ENCODE measurements at regions not wholly inside any gene's neighbourhood (a gene's known extent, or its start where the extent isn't known, plus 50 kb on each side); places are given as distances from the start of the nearest gene placed in this dataset.

DNA sequence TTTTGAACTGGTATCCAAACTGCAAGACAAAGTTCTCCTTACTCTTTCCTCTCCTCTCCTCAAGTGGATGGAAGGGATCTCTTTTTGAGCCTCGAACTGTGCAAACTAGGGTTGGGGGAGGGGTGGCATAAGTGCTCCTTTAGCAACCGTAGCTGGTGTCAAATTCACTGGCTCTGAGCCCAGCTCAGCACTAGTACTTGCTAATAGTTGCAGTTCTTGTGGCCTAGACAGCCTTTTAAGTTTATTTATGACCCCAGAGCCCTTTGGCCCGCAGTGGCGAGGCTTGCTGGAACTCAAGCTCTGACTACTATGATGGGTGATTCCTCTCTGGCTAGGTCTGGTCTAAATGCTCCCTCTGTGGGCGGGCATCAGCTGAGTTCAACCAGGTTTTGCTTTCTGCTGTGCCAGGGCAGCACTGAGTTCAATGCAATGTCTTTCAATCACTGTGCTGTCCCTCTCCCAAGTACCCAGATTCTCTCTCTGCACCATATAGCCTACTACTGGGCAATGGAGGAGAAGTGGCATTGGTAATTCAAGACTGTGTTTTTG lies 528.4 kb upstream of the SYT4 start:
- DNase-seq (ENCODE audit: low read depth, low spot score) (no peak), FAIRE-seq (no peak)
- no peaks in the 10 kb centered on the region for H3K4me1 ChIP-seq (ENCODE audit: control insufficient read depth, extremely low read depth, insufficient read depth, low read length)
- H3K79me2 ChIP-seq (ENCODE audit: control insufficient read depth, insufficient read depth, low read length) = no peaks in the 10 kb centered on the region
- H3K9me3 ChIP-seq (ENCODE audit: control insufficient read depth, low read depth, low read length) = no peaks in the 10 kb centered on the region
- no peak overlapping the region for H3K4me3 ChIP-seq (ENCODE audit: control insufficient read depth in 2 of 3, extremely low read depth in 1 of 3, insufficient read depth in 2 of 3, low read depth in 1 of 3, low read length in 3 of 3)
- H3K9me1 ChIP-seq (ENCODE audit: control insufficient read depth, extremely low read depth, insufficient read depth, low read length) = no peaks in the 10 kb centered on the region
- dilution Hi-C loops (cut with MboI; ENCODE audit: extremely low pct_ligation_motif_present, low sequenced_read_pairs) = no loop called here
- H3K36me3 ChIP-seq (ENCODE audit: control insufficient read depth in 2 of 2, extremely low read depth in 1 of 2, insufficient read depth in 2 of 2, low read length in 2 of 2) = no peaks in the 10 kb centered on the region
- no peak for TF ChIP-seq EZH2 (IDR thresholded peaks at IDR 0.05; ENCODE audit: low read length)
- TF ChIP-seq, protein P1, sequence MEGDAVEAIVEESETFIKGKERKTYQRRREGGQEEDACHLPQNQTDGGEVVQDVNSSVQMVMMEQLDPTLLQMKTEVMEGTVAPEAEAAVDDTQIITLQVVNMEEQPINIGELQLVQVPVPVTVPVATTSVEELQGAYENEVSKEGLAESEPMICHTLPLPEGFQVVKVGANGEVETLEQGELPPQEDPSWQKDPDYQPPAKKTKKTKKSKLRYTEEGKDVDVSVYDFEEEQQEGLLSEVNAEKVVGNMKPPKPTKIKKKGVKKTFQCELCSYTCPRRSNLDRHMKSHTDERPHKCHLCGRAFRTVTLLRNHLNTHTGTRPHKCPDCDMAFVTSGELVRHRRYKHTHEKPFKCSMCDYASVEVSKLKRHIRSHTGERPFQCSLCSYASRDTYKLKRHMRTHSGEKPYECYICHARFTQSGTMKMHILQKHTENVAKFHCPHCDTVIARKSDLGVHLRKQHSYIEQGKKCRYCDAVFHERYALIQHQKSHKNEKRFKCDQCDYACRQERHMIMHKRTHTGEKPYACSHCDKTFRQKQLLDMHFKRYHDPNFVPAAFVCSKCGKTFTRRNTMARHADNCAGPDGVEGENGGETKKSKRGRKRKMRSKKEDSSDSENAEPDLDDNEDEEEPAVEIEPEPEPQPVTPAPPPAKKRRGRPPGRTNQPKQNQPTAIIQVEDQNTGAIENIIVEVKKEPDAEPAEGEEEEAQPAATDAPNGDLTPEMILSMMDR (optimal IDR thresholded peaks at IDR 0.05 in 1 of 3, IDR thresholded peaks at IDR 0.05 in 1 of 3, conservative IDR thresholded peaks at IDR 0.05 in 1 of 3; ENCODE audit: extremely low read depth in 1 of 3, insufficient read depth in 2 of 3, low read length in 3 of 3) = no peak
- no peak overlapping the region for H3K9ac ChIP-seq (ENCODE audit: control insufficient read depth, extremely low read depth, insufficient read depth, low read length)
- H4K20me1 ChIP-seq (ENCODE audit: control insufficient read depth, extremely low read depth, insufficient read depth, low read length) = no peaks in the 10 kb centered on the region
- H3K27me3 ChIP-seq (ENCODE audit: control insufficient read depth, extremely low read depth, insufficient read depth, low read length) = no peaks in the 10 kb centered on the region
- no peak overlapping the region for H2AFZ ChIP-seq (ENCODE audit: control insufficient read depth, low read length)
- H3K27ac ChIP-seq (ENCODE audit: control insufficient read depth, insufficient read depth, low read length) = no peak overlapping the region
- no peak overlapping the region for H3K4me2 ChIP-seq (ENCODE audit: control insufficient read depth, extremely low read depth, insufficient read depth, low read depth, low read length)

DNA sequence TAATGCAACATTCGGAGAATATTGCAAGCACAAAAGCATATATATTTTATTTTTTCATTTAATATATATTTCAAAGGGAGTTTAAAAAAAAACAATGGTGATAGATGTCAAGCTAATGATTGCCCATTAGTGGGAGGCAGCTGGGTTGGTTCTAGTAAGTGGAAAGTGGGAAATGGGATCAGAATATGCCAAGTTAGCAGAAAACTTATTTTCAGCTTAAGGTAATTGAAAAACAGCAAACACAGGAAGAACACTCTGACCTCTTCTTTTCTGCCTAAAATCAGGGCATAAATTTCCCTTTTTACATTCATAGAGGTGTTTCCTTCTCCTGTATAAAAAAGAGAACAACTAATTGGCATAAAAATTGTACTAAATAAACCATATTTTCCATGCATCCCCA lies 535.3 kb upstream of the SYT4 start:
- Histone ChIP-seq H3K9me1 (ENCODE audit: control insufficient read depth, extremely low read depth, insufficient read depth, low read length) (no peaks in the 10 kb centered on the region), H3K27me3 (ENCODE audit: control insufficient read depth, extremely low read depth, insufficient read depth, low read length) (no peaks in the 10 kb centered on the region), H3K27ac (ENCODE audit: control insufficient read depth, insufficient read depth, low read length) (no peak overlapping the region), H3K79me2 (ENCODE audit: control insufficient read depth, insufficient read depth, low read length) (no peaks in the 10 kb centered on the region), H3K36me3 (ENCODE audit: control insufficient read depth in 2 of 2, extremely low read depth in 1 of 2, insufficient read depth in 2 of 2, low read length in 2 of 2) (no peaks in the 10 kb centered on the region), H4K20me1 (ENCODE audit: control insufficient read depth, extremely low read depth, insufficient read depth, low read length) (no peaks in the 10 kb centered on the region), H3K4me2 (ENCODE audit: control insufficient read depth, extremely low read depth, insufficient read depth, low read depth, low read length) (no peak overlapping the region), H3K4me3 (ENCODE audit: control insufficient read depth in 2 of 3, extremely low read depth in 1 of 3, insufficient read depth in 2 of 3, low read depth in 1 of 3, low read length in 3 of 3) (no peak overlapping the region), H3K4me1 (ENCODE audit: control insufficient read depth, extremely low read depth, insufficient read depth, low read length) (no peaks in the 10 kb centered on the region), H3K9me3 (ENCODE audit: control insufficient read depth, low read depth, low read length) (no peaks in the 10 kb centered on the region), H2AFZ (ENCODE audit: control insufficient read depth, low read length) (no peak overlapping the region), H3K9ac (ENCODE audit: control insufficient read depth, extremely low read depth, insufficient read depth, low read length) (no peak overlapping the region)
- dilution Hi-C loops (cut with MboI; ENCODE audit: extremely low pct_ligation_motif_present, low sequenced_read_pairs) = no loop called here
- no peak for DNase-seq (ENCODE audit: low read depth, low spot score)
- no peak for FAIRE-seq
- TF ChIP-seq, protein P1 (optimal IDR thresholded peaks at IDR 0.05 in 1 of 3, IDR thresholded peaks at IDR 0.05 in 1 of 3, conservative IDR thresholded peaks at IDR 0.05 in 1 of 3; ENCODE audit: extremely low read depth in 1 of 3, insufficient read depth in 2 of 3, low read length in 3 of 3) = no peak
- TF ChIP-seq EZH2 (IDR thresholded peaks at IDR 0.05; ENCODE audit: low read length) = no peak

All from keratinocyte (primary cell).